PC-3 (cell line): ENCODE measurements at regions not wholly inside any gene's neighbourhood (a gene's known extent, or its start where the extent isn't known, plus 50 kb on each side); places are given as distances from the start of the nearest gene placed in this dataset.

ENCODE experiments used
- ATAC-seq: fragments of 200-7000 bp; cut with Tn5 transposase; 2 replicates; pipeline ENCODE4 v1.9.1; 2020; ENCODE audit warnings: mild to moderate bottlenecking, moderate library complexity
- BruUV-seq: library from RNA; stranded (reverse); fragments of 400-500 nt; replicated peaks from 2 replicates; lab custom pipeline; 2021; lab: Mats Ljungman, UMichigan
- CTCF ChIA-PET: fragments of 300-600 bp; sonication (Branson Sonifier 250); formaldehyde crosslinking; loops from one replicate; lab custom pipeline; 2022; ENCODE audit warnings: antibody characterized with exemption; lab: Charles Lee
- POLR2A ChIA-PET: fragments of 300-600 bp; sonication (Branson Sonifier 250); formaldehyde crosslinking; loops from one replicate; lab custom pipeline; 2022; ENCODE audit warnings: antibody characterized with exemption; ENCODE audit not compliant: unreplicated experiment; lab: Charles Lee
- DNase-seq: peaks from one replicate; pipeline ENCODE4 v3.0.0-alpha.2; 2015
- H2AFZ ChIP-seq: fragments of 300-600 bp; sonication (generic); 2 replicates; pipeline ENCODE4 v1.6.0; 2016; ENCODE audit warnings: antibody characterized with exemption, low read length
- H3F3A ChIP-seq: fragments of 300-600 bp; sonication (generic); one replicate; pipeline ENCODE4 v1.6.0; 2017; ENCODE audit warnings: antibody characterized with exemption, low read length, control low read depth, mild to moderate bottlenecking; ENCODE audit not compliant: unreplicated experiment
- H3K27ac ChIP-seq: fragments of 300-600 bp; sonication (generic); 2 replicates; pipeline ENCODE4 v1.5.1; 2016; ENCODE audit warnings: mild to moderate bottlenecking, low read length
- H3K27me3 ChIP-seq: fragments of 300-600 bp; sonication (generic); 2 replicates; pipeline ENCODE4 v1.6.1; 2016; ENCODE audit warnings: low read length, mixed read lengths
- H3K36me3 ChIP-seq: fragments of 300-600 bp; sonication (generic); 2 replicates; pipeline ENCODE4 v1.6.1; 2016; ENCODE audit warnings: low read depth, mixed run types, low read length, mixed read lengths
- H3K4me1 ChIP-seq: fragments of 300-600 bp; sonication (generic); 2 replicates; pipeline ENCODE4 v1.5.1; 2016; ENCODE audit warnings: low read length; ENCODE audit not compliant: insufficient read depth
- H3K4me2 ChIP-seq: fragments of 300-600 bp; sonication (generic); 2 replicates; pipeline ENCODE4 v1.6.0; 2016; ENCODE audit warnings: low read length
- H3K4me3 ChIP-seq: fragments of 300-600 bp; sonication (generic); 2 replicates; pipeline ENCODE4 v1.5.1; 2016; ENCODE audit warnings: mild to moderate bottlenecking, low read length, mixed read lengths
- H3K79me2 ChIP-seq: fragments of 300-600 bp; sonication (generic); 2 replicates; pipeline ENCODE4 v1.6.1; 2017; ENCODE audit warnings: low read length, mixed read lengths
- H3K9ac ChIP-seq: fragments of 300-600 bp; sonication (generic); 2 replicates; pipeline ENCODE4 v1.6.0; 2016; ENCODE audit warnings: mild to moderate bottlenecking, low read length
- H3K9me2 ChIP-seq: fragments of 300-600 bp; sonication (generic); replicated peaks from 2 replicates; pipeline ENCODE4 v1.6.1; 2016; ENCODE audit warnings: mixed run types, low read length, mixed read lengths
- H3K9me3 ChIP-seq: fragments of 300-600 bp; sonication (generic); 2 replicates; pipeline ENCODE4 v1.6.1; 2016; ENCODE audit warnings: low read length, mixed read lengths
- H4K20me1 ChIP-seq: fragments of 300-600 bp; sonication (generic); 2 replicates; pipeline ENCODE4 v1.6.1; 2016; ENCODE audit warnings: low read length, mixed read lengths
- EZH2 ChIP-seq: fragments of 300-600 bp; sonication (generic); IDR thresholded peaks from one replicate; pipeline ENCODE4 v1.6.1; 2017; ENCODE audit warnings: antibody characterized with exemption, mild to moderate bottlenecking, low read length; ENCODE audit not compliant: unreplicated experiment
- EZH2phosphoT487 ChIP-seq: fragments of 300-600 bp; sonication (generic); IDR thresholded peaks from 2 replicates; pipeline ENCODE4 v1.6.1; 2018; ENCODE audit warnings: mild to moderate bottlenecking, antibody characterized with exemption, low read length, borderline replicate concordance
- intact Hi-C: fragments of 100-400 bp; cut with micrococcal nuclease; formaldehyde crosslinking; loops from 2 replicates; pipeline ENCODE4 v1.9.0; 2023
- TF ChIP-seq, protein P1 (sequence below): fragments of 300-600 bp; sonication (generic); conservative IDR thresholded peaks from 2 replicates; pipeline ENCODE4 v1.5.1; 2017; ENCODE audit warnings: antibody characterized with exemption, low read depth, mild to moderate bottlenecking, low read length

GRCh38 chr13:40375489-40376171 is 290.8 kb downstream of the FOXO1 start:
- no peaks in the 10 kb centered on the region for H4K20me1 ChIP-seq
- no peak overlapping the region for H3K4me3 ChIP-seq
- no peaks in the 10 kb centered on the region for H3F3A ChIP-seq
- H2AFZ ChIP-seq, result no peak overlapping the region
- BruUV-seq, result no TSS peak
- CTCF ChIA-PET, result no interaction called here
- no peaks in the 10 kb centered on the region for H3K9me2 ChIP-seq
- H3K27ac ChIP-seq, result no peak overlapping the region
- no peaks in the 10 kb centered on the region for H3K27me3 ChIP-seq
- ATAC-seq (no peak), DNase-seq (no peak)
- no peak overlapping the region for H3K4me2 ChIP-seq
- H3K9me3 ChIP-seq, result no peaks in the 10 kb centered on the region
- H3K9ac ChIP-seq, result no peak overlapping the region
- TF ChIP-seq, protein P1, sequence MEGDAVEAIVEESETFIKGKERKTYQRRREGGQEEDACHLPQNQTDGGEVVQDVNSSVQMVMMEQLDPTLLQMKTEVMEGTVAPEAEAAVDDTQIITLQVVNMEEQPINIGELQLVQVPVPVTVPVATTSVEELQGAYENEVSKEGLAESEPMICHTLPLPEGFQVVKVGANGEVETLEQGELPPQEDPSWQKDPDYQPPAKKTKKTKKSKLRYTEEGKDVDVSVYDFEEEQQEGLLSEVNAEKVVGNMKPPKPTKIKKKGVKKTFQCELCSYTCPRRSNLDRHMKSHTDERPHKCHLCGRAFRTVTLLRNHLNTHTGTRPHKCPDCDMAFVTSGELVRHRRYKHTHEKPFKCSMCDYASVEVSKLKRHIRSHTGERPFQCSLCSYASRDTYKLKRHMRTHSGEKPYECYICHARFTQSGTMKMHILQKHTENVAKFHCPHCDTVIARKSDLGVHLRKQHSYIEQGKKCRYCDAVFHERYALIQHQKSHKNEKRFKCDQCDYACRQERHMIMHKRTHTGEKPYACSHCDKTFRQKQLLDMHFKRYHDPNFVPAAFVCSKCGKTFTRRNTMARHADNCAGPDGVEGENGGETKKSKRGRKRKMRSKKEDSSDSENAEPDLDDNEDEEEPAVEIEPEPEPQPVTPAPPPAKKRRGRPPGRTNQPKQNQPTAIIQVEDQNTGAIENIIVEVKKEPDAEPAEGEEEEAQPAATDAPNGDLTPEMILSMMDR, result no peak
- TF ChIP-seq EZH2 (no peak), EZH2phosphoT487 (no peak)
- no peaks in the 10 kb centered on the region for H3K4me1 ChIP-seq
- no peaks in the 10 kb centered on the region for H3K79me2 ChIP-seq
- intact Hi-C loops, result no loop called here
- H3K36me3 ChIP-seq, result no peaks in the 10 kb centered on the region
- POLR2A ChIA-PET, result interaction anchor here (0.6 kb wide), 1 partner anchor 13 kb away, joined by 3 read pairs; no protein-coding TSS in a partner anchor

DNA sequence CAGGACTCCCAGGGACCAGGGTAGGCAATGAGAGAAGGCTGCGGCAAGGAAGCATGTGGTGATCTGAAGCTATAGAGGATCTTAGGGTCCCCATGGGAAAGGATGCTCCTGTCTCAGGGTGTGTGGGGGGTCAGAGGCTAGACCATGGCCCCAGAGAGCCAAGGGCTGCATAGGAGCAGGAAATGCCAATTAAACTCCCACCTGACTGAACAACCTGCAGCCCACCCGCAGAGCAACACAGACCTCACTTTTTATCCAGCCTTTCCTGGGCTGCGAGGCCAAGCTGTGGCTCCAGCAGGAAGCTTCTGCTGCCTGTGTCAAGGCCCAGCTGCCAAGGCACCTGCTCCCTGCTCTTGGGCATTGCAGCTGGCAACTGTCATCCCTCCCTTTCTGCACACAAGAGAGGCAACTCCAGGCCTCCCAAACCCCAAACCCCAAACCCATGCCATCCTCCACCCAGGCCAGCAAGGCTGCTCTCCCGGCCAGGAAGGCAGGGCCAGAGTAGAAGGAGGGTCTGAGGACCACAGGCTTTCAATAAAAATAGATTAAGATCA is 290.1 kb downstream of the FOXO1 start:
- DNase-seq, result no peak
- H3K79me2 ChIP-seq, result no peaks in the 10 kb centered on the region
- no peaks in the 10 kb centered on the region for H3K36me3 ChIP-seq
- CTCF ChIA-PET, result no interaction called here
- H4K20me1 ChIP-seq, result no peaks in the 10 kb centered on the region
- POLR2A ChIA-PET, result no interaction called here
- H2AFZ ChIP-seq, result no peak overlapping the region
- H3K27me3 ChIP-seq, result no peaks in the 10 kb centered on the region
- ATAC-seq, result no peak
- BruUV-seq, result no TSS peak
- H3K27ac ChIP-seq, result no peak overlapping the region
- H3K4me1 ChIP-seq, result no peaks in the 10 kb centered on the region
- no peaks in the 10 kb centered on the region for H3F3A ChIP-seq
- H3K9me3 ChIP-seq, result no peaks in the 10 kb centered on the region
- H3K9me2 ChIP-seq, result no peaks in the 10 kb centered on the region
- H3K9ac ChIP-seq, result no peak overlapping the region
- H3K4me2 ChIP-seq, result no peak overlapping the region
- no peak for TF ChIP-seq EZH2
- TF ChIP-seq, protein P1, result no peak
- TF ChIP-seq EZH2phosphoT487, result no peak
- intact Hi-C loops, result no loop called here
- H3K4me3 ChIP-seq, result no peak overlapping the region
